LNCaP clone FGC (cell line): ENCODE measurements at regions not wholly inside any gene's neighbourhood (a gene's known extent, or its start where the extent isn't known, plus 50 kb on each side); places are given as distances from the start of the nearest gene placed in this dataset.

ENCODE experiments used
- DNase-seq: peaks from one replicate; pipeline ENCODE4 v3.0.0-alpha.2; 2011; ENCODE audit warnings: low read depth
- H3K4me3 ChIP-seq: 2 replicates; pipeline ENCODE4 v1.5.1; 2011; ENCODE audit warnings: mild to moderate bottlenecking, low read depth, low read length, control low read depth
- CTCF ChIP-seq: IDR thresholded peaks from 2 replicates; pipeline ENCODE4 v1.5.1; 2012; ENCODE audit warnings: mild to moderate bottlenecking; ENCODE audit not compliant: control insufficient read depth, insufficient read depth; ENCODE audit errors: extremely low read depth

- TF ChIP-seq CTCF = no peak
- no peak overlapping the region for H3K4me3 ChIP-seq
- no peak for DNase-seq
These were observed 434.4 kb downstream of the RAP2B start for GRCh38 chr3:153596401-153596800.

DNA sequence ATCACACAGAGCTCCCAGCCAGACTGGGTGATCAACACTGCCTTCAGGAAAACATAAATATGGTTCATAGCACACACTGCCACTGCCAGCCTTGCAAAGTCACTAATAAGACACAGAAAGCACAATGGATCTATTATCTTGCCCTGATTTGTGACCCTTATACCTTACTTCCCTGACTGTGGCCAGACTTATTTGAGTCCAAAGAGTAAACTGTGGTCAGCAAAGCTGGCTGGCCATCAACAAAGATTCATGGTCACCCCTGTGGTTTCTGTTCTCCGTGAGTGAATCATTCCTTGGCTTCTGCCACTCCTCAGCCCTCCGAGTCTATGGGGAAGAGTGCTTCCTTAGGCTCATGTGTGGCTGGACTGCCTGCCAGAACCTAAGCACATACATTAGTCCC is 437.7 kb downstream of the RAP2B start:
- no peak overlapping the region for H3K4me3 ChIP-seq
- no peak for TF ChIP-seq CTCF
- DNase-seq = no peak

GRCh38 chr3:153600896-153601295 is 438.9 kb downstream of the RAP2B start:
- H3K4me3 ChIP-seq = no peak overlapping the region
- no peak for TF ChIP-seq CTCF
- DNase-seq = no peak

GRCh38 chr3:153601374-153601853 is 439.4 kb downstream of the RAP2B start:
- DNase-seq = no peak
- TF ChIP-seq CTCF = no peak

DNA sequence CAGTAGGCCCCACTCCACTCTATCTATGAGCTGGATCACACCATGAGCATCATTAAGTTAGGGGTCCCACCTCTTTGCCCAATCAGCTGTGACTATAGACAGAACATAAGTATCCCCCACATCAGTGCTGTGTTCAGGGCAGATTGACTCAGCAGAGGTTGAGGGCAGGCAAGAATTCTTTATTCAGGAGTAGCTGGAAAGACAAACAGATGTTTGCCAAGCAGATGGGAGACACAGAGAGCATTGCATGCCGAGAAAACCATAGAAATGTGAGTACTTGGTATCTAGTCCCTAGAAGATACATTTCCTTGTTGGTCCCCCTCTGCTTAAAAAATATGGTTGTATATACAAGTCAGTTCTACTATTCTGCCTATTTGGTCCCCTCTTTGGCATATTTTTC is 440.8 kb downstream of the RAP2B start:
- no peak overlapping the region for H3K4me3 ChIP-seq
- DNase-seq = no peak
- no peak for TF ChIP-seq CTCF

More at GRCh38 chr3:153601374-153601853, 439.4 kb downstream of the RAP2B start:
- no peak overlapping the region for H3K4me3 ChIP-seq

- H3K4me3 ChIP-seq = no peak overlapping the region
- no peak for DNase-seq
- no peak for TF ChIP-seq CTCF
These were observed 452.1 kb downstream of the RAP2B start for GRCh38 chr3:153614140-153614539.

GRCh38 chr3:153614563-153614962 is 452.5 kb downstream of the RAP2B start:
- no peak overlapping the region for H3K4me3 ChIP-seq
- DNase-seq = no peak

More at GRCh38 chr3:153614563-153614962, 452.5 kb downstream of the RAP2B start:
- no peak for TF ChIP-seq CTCF
